ENCODE measurements at regions not wholly inside any gene's neighbourhood (a gene's known extent, or its start where the extent isn't known, plus 50 kb on each side); places are given as distances from the start of the nearest gene placed in this dataset.

DNA sequence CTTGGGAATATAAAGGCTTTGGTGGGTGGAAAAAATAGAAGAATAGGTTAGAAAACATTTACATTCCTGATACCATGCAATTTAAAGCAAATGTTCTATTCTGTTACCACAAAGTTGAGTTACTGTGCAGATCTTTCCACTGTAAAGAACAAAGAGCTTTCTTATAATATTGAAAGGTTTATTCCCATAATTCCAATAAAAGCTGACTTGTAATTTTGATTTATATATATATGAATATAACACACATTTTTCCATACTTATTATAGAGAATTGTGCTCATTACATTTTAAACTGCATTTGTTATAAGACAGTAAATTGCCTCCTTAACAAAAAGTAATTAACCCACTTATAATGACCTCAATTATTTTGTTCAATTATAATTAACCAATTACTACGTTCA lies 135.9 kb downstream of the RNASET2 start:
- TF ChIP-seq, protein P1, sequence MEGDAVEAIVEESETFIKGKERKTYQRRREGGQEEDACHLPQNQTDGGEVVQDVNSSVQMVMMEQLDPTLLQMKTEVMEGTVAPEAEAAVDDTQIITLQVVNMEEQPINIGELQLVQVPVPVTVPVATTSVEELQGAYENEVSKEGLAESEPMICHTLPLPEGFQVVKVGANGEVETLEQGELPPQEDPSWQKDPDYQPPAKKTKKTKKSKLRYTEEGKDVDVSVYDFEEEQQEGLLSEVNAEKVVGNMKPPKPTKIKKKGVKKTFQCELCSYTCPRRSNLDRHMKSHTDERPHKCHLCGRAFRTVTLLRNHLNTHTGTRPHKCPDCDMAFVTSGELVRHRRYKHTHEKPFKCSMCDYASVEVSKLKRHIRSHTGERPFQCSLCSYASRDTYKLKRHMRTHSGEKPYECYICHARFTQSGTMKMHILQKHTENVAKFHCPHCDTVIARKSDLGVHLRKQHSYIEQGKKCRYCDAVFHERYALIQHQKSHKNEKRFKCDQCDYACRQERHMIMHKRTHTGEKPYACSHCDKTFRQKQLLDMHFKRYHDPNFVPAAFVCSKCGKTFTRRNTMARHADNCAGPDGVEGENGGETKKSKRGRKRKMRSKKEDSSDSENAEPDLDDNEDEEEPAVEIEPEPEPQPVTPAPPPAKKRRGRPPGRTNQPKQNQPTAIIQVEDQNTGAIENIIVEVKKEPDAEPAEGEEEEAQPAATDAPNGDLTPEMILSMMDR (IDR thresholded peaks at IDR 0.05; ENCODE audit: extremely low read depth in 1 of 2, insufficient read depth in 1 of 2, low read depth in 1 of 2, low read length in 2 of 2) = no peak
- TF ChIP-seq POLR2AphosphoS5 (IDR thresholded peaks at IDR 0.05; ENCODE audit: insufficient read depth, low read depth, low read length) = no peak
- no peak for TF ChIP-seq EZH2 (IDR thresholded peaks at IDR 0.05; ENCODE audit: borderline replicate concordance, low read depth, low read length, severe bottlenecking)
- TF ChIP-seq, protein P2, sequence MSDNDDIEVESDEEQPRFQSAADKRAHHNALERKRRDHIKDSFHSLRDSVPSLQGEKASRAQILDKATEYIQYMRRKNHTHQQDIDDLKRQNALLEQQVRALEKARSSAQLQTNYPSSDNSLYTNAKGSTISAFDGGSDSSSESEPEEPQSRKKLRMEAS (IDR thresholded peaks at IDR 0.05; ENCODE audit: insufficient read depth, insufficient read length) = no peak
- no peak for TF ChIP-seq POLR2A (IDR thresholded peaks at IDR 0.05; ENCODE audit: low read depth, low read length)

Measured in endothelial cell of umbilical vein (primary cell).